ENCODE measurements at regions not wholly inside any gene's neighbourhood (a gene's known extent, or its start where the extent isn't known, plus 50 kb on each side); places are given as distances from the start of the nearest gene placed in this dataset.
"Not testable (repeated sequence)": the region's sequence is repeated elsewhere in the genome, so short reads cannot be mapped to it uniquely, and the experiment has no call there.

DNA sequence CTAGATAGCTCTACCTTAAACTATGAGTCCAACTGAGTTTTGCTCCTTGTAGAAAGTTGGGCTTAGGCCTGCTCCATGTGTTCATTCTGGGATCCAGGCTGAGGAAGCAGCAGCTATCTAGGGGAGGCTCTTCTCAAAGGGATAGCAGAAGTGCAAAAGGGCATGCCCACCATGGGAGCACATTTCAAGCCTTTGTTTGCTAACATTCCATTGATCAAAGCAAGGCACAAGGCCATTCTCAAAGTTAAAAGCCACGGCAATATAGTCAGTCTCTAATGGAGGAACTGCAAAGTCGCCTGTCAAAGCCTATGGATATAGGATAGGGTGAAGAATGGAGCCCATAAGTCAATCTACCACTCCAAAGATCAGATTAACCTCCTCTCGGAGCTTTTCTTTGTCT is 488.1 kb upstream of the ARX start:
- DNase-seq, result no peak

DNA sequence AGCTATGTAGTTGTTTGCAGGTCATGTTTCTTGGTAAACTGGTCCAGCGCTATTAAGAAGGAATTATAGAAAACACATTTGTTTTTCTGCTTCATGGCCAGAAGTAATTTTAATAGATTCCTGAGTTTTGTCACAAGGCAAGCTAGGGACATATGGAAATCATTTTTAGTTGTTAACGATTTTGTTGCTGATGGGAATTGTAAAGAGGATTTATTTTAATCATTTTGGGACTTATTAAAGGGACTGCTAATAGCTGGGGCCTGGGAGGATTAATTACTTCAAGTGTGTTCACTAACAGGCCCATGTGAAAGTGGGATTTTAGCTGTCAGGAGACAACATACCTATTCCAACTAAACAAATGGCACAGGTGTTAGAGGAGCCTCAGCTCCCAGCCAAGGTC is 492.0 kb upstream of the ARX start:
- DNase-seq, result no peak

DNA sequence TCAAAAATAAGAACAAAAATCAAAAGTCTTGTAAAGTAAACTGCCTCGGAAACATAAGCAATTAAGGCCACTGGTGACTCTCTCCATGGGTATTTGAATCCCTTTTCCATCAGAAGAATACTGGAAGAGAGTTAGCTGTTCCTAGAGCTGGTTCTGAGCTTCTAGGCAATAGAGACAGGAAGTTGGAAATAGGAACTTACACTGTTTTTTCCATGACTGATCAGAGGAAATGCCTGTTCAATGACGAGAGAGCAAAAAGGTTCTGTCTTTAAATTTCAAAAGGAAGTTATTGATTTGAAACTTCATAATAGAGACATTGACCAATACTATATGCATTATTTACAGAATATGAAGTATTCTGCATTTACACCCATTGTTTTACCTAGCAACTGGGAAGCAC is 503.5 kb upstream of the ARX start:
- DNase-seq, result no peak

DNA sequence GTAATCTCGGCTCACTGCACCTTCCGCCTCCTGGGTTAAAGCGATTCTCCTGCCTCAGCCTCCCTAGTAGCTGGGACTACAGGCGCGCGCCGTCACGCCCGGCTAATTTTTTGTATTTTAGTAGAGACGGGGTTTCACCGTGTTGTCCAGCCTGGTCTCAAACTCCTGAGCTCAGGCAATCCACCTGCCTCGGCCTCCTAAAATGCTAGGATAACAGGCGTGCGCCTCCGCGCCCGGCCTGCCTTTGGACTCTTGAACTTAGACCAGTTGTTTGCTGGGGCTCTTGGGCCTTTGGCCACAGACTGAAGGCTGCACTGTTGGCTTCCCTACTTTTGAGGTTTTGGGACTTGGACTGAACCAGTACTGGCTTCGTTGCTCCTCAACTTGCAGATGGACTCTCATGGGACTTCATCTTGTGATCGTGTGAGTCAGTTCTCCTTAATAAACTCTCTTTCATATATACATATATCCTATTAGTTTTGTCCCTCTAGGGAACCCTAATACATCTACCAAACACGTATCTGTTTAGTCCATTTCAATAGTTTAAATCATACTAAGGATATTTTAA is 506.8 kb upstream of the ARX start:
- not testable (repeated sequence) for DNase-seq

DNA sequence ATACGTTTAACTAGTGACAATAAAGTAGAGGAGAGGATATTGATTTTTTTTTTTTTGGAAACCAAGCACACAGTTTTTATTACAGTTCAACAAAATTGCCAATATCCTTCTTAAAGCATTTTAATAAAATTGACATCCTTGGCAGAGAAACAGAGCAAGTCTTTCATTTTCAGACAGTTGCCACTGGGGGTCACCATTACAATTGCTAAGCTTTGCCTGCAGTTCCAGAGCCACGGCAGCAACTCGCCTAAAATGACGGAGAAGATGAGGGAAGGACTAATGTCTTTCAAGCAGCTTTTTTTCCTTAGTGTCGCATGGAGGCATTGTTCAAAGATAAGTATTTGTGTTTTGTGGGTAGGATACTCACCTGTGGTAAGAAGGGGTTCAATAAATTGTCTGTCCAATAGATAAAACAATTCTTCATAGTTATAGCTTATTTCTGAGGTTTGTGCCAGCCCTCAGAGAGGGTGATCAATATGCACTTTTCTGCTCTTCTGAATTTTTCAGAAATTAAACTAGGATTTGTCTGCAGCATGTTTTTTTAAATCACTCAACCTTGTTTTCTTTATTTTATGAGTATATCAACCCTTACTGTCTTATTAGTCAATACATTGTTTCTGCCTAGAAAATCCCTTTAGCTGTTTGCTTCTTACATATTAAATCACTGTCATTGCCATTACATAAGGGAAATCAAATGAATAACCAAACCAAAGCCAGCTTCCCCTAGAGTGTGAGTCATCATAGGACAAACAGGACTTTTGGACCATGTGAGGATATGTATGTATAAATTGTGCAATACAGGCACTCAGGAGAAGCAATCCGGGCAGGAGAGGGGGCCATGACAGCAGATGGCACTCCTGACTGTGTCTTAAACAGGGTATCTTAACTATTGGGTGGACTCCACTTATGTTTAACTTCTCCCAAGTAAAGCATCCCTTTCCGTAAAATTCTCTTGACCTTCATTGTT is 508.1 kb upstream of the ARX start:
- peak; percentile 57 for DNase-seq

DNA sequence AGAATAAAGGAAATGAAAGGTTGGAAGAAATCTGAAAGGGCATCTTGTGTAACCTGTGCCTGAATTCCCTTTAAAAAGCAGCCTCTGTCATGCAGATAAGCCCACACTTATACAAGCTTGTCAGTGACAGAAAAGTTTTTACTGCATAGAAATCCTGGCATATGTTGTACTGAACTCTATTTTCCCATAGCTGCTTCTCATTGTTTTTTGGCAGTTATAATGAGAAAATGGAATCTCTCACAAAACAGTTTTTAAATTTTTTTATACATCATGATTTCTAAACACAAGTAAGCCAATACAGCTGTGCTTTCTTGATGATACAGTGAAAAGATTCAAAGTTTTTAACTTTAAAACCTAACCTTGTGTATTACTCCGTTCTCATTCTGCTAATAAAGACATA is 511.4 kb upstream of the ARX start:
- peak; percentile 24 for DNase-seq

DNA sequence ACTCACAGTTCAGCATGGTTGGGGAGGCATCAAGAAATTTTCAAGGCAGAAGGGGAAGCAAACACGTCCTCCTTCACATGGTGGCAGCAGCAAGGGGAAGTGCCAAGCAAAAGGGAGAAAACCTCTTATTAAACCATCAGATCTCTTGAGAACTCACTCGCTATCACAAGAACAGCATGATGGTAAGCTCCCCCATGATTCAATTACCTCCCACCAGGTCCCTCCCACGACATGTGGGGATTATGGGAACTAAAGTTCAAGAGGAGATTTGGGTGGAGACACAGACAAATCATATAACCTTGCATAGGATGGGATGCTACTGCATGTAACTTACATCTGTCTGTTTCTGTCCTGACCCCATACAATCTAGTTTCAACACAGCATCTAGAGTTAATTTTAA is 511.8 kb upstream of the ARX start:
- DNase-seq, result no peak

DNA sequence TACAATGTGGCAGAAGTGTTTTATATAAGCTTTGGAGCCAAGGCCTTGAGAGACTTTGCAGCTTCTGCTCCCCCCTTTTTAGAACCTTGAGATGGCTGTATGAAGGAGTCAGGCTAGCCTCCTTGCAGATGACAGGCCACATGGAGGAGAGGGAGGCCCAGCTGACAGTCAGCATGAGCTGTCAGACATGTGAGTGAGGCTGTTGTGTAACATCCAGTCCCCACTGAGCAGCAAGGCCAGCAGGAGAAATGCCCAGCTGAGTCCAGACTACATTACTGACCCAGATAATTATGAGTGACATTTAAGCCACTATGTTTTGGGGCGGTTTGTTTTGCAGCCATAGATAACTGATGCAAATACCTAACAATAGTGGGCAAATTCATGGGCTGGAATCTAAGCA is 515.3 kb upstream of the ARX start:
- no peak for DNase-seq

DNA sequence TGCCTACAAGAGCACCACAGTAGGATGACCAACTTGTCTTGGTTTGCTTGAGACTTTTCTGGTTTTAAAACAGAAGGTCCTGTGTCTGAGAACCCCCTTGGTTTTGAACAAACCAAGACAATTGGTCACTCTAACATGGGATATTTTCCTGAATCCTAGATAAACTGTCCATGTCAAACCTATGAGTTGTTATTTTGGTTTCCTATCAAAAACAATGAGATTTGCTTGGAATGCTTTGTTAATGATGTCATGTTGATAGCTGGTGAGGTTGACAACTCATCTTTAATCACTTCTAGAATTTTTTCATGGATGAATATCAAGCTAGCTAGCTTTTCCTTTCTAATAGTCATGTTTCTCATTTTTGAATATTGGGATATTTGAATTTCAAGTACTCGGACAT is 518.3 kb upstream of the ARX start:
- DNase-seq, result no peak

DNA sequence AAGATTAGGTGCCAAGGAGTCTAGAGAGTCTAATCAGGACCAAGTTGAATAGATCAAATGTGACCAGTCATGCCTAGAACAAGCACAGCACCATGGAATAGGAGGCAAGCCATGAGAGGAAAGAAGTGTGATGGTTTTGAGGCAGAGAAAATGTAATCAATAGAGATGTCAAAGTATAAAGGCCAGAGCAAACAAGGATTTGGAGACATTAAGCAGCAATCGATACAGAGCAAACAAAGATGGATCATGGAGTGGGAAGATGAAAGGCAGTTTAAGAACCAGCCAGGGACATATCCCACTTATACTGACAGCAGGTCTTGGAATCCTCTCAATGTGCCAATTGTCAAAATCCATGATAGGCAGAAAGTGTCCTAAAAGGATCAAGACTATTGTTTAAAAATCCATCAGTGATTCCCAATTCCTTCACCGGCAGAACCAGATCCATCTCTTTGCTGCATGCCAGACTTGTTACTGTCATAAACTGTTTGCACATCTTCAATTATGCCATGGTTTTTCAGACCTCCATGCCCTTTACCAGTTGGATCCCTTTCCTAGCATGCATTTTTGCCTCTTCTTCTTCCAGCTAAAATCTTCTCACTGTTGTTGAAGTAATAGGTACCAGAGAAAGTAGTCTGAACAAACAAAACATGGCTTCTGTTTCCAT is 520.7 kb upstream of the ARX start:
- no peak for DNase-seq

DNA sequence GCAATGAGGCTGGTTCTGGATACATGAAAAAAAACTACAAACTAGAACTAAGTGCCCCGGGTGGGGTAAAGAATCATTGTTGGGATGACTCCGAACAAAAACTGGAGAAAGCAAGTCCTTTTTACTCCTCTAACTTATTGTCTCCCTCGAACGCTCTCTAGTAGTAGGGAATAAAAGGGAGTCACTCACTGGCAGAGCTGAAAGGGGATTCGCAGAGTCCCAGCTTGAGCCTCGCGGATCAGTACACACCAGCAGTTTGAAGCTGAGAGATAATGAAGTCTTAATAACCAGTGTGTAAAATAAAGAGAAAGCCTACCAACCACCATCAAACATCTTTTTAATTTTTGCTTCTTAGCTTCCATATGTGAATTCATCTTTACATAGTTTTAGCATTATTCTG is 521.9 kb upstream of the ARX start:
- DNase-seq, result no peak

DNA sequence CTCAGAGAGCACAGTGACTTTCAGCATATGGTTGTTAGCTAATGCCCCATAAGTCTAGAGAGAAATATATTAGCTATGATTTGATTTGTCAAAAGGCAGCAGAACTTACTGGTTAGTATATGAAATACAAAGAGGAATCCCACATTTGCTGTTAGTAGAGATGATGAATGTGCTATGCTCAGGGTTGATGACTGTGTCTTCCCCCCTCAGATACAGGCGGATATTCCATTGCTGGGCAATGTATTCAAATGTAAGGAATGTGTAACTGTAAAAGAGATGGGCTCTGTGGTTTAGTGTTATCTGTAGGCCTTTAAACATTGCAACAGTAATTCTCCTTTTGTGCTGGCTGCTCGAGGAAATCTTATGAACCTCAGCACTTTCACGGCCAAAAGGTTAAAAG is 528.9 kb upstream of the ARX start:
- DNase-seq, result no peak

DNA sequence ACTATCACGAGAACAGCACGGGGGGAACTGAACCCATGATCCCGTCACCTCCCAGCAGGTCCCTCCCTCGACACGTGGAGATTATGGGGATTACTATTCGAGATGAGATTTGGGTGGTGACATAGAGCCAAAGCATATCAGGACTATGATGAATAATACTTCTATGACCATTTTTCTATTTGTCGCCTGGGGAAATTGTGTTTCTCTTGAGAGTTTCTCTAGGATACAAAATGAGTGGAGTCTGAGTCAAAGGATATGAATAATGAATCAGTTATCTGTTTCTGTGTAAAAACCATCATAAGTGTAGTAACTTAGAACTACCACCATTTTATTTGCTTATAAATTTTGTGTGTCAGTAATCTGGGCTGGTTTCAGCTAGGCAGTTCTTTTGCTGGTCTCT is 533.0 kb upstream of the ARX start:
- no peak for DNase-seq

DNA sequence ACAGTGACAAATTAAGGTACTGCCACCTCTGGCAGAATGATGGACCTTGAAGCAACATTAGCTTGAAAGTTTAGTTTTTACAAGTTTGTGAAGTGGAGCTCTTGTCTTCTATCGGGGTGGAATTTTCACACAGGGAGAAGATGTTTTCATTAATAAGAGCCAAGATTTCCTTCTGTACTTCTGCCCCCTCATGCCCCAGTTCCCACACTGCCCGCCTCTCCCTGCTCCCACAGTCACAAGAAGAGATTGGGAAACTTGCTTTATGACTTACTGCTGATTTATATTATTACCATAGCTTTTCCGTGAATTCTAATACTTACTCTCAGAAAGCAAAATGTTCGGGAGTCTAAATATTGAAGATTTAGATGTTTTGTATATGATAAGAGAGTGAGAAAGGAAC is 539.8 kb upstream of the ARX start:
- no peak for DNase-seq

DNA sequence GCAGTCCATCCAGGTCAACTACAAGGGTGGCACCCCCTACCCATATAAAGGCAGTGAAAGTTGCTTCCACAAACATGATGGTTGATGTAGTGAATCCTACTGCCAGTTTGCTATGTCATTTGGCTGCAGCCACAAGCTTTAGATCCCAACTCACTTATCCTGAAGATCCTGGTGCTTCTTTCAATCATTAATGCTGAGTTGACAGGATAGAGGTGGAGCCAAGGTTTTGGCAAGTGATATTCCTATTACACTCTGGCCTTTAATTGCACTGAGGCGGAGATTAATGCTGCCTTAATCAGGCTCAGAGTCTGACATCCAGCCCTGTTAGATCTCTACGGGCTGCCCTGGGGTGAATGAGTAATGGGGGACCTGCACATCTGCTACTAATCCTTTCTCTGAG is 542.4 kb upstream of the ARX start:
- DNase-seq, result no peak

DNA sequence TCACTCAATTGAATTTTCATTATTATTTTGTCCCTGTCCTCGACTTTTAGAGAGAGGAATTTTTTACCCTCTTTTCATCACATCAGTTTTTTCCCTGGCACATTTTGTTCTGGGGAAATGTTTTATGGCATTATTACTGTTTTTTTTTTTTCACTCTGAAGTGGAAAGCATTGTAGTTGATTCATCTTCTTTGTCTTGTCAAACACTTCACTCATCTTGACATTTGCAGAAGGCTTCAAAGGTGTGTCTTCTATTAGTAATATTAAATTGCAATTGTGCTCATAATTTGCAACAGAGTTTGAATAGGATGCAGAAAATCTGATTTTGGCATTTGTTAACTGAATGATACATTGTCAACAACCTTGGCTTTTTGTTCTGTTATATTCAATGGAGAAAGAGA is 545.4 kb upstream of the ARX start:
- DNase-seq, result no peak

DNA sequence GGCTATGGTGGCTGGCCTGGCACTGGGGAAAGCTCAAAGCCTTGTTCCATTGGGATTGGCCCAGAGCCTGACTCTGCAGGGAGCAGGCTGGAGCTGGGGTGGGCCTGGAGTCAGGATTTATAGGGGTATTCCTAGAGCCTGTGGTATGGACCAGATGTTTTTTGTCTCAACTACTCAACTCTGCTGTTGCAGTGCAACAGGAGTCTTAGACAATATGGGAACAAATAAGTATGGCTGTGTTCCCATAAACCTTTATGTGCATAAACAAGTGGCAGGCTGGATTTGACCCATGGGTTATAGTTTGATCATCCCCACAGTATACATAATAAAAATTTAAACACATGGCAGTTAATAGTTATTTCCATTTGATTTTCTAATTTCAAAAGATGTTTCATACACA is 557.9 kb upstream of the ARX start:
- DNase-seq, result no peak

DNA sequence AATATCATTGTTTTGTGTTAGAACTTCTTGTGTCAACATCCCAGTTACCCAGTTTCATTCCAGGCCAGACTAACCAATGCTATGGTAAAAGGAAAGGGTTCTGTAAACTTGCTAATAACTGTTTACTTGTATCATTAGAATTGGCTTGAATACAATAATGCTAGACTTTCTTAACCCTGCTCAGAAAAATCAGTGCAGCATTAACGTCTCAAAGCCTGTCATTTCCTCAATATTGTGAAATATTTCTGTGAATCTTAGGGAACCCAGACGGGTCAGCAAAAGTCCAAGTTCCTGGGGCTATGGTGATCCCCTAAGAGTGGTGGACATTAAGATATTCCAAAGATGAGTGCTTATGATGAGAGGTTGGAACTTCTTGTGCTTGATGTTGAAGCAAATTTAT is 541.2 kb upstream of the MAGEB18 start:
- DNase-seq, result no peak

DNA sequence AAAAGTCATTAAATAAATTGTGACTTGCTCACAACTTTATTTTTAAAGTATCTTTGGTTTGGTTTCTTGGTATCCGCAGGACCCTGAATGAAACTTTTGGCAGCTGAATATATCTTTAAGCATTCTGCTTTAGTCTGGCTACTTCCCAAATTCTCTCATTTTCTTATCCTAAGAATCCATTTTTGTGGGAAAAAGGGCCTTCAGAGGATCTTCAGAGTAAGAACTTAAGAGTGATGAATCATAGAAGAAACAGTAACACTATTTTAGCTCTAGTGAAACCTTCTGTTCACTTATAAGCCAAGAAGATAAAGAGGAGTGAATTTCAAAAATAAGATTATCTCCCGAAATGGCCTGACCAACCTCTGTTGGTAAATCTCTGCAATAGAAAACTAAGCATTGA is 540.6 kb upstream of the MAGEB18 start:
- peak; percentile 0 for DNase-seq

DNA sequence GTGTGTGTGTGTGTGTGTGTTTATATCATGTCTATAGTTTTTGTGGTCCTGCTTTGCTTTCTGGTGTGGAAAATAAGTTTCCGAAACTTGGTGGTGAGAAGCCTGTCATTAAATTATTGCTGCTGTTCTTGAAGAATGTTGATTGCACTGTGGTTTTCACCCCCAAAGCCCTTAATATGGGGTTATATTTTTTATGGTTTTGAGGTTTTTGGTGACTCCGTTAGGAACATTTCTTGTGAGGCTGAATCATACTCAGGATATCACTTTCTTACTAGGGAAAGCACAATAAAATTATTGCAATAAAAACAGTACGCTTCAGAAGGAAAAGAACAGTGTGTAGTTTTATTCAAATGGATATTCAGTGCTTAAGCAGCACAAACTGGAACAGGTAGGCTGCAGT is 539.1 kb upstream of the MAGEB18 start:
- no peak for DNase-seq

DNA sequence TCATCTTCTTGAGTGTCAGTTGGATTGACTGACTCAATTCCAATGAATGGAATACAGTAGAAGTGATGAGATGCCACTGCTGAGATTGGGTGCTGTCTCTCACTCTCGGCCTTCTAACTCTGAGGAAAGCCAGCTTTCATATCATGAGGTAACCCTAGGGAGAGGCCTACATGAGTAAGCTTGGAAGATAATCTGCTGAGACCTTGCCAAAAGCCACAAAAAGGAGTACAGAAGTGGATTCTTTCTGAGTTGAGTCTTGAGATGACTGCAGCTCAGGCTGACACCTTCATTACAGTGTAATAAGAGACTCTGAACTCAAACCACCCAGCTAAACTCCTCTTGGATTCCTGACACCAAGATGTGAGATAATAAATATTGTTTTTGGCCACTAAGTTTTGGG is 537.4 kb upstream of the MAGEB18 start:
- no peak for DNase-seq

DNA sequence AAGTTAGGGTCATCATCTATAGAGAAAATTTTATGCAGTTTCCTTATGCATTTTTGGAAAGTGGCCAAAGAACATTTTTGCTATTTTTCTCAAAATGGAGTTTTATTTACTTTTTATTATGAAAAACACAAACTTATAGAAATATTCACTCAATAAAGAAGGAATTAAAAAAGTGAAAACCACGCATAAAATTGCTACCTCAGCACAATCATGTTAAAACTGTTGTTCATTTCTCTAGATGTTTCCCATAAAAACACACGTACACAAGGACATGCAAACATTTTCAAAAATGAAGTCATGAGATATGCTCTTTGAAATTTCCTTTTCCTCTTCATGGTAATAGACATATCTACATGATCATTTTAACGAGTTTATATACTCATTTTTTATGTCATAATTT is 536.8 kb upstream of the MAGEB18 start:
- DNase-seq, result no peak

DNA sequence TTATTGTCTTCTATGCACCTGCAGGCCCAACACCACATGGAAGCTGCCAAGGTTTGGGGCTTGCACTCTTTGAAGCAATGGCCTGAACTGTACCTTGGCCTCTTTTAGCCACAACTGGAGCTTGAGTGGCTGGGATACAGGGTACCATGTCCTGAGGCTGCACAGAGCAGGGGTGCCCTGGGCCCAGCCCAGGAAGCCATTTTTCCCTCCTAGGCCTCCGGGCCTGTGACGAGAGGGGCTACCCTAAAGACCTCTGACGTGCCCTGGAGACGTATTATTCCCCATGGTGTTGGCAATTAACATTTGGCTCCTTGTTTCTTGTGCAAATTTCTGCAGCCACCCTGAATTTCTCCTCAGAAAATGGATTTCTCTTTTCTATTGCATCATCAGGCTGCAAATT is 519.9 kb upstream of the MAGEB18 start:
- no peak for DNase-seq

DNA sequence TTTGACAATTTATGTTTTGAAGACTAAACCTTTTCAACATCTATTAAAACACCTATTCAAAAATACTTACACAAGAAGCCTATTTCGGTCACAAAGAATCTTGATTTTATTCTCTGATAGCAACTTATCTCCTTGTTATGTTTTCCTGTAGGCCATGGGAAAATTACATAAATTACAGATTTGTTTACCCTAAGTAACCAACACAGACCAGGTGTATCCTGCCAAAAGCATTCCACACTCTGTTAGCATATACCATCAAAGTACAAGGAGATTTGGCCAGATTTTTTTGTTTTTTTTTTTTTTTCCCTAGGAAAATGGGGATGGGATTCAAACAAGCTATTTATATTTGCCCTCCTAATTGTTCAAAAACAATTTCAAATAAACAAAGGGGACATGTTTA is 497.9 kb upstream of the MAGEB18 start:
- DNase-seq, result no peak

Measured in tongue (tissue), 1 donor.